Small intestine (tissue), 7 donors: ENCODE measurements at regions not wholly inside any gene's neighbourhood (a gene's known extent, or its start where the extent isn't known, plus 50 kb on each side); places are given as distances from the start of the nearest gene placed in this dataset.
"Not testable (repeated sequence)": the region's sequence is repeated elsewhere in the genome, so short reads cannot be mapped to it uniquely, and the experiment has no call there.

ENCODE experiments used
- DNase-seq, 2 donors: peaks; one replicate each; pipeline versions ENCODE4 v3.0.0 to v3.0.0-alpha.2; 2013
- FAIRE-seq: peaks from 2 replicates; lab custom pipeline; 2012; peaks lifted over from hg19 to GRCh38; lab: Jason Lieb, UNC
- H3K27ac ChIP-seq, 3 donors: one replicate each; pipeline ENCODE4 v1.5.1; 2013; ENCODE audit warnings: low read length in 2 of 3, mild to moderate bottlenecking in 2 of 3, control low read depth in 1 of 3, inconsistent platforms in 1 of 3, low read depth in 1 of 3, moderate library complexity in 1 of 3
- H3K27me3 ChIP-seq, 3 donors: one replicate each; pipeline ENCODE4 v1.6.1; 2013; ENCODE audit warnings: low read length in 3 of 3, inconsistent platforms in 1 of 3; ENCODE audit not compliant: control insufficient read depth in 3 of 3, insufficient read depth in 3 of 3
- H3K36me3 ChIP-seq, 3 donors: one replicate each; pipeline ENCODE4 v1.6.1; 2013; ENCODE audit warnings: low read length in 3 of 3, inconsistent platforms in 1 of 3, low read depth in 1 of 3, mild to moderate bottlenecking in 1 of 3, moderate library complexity in 1 of 3; ENCODE audit not compliant: control insufficient read depth in 3 of 3, insufficient read depth in 2 of 3
- H3K4me1 ChIP-seq, 3 donors: one replicate each; pipeline ENCODE4 v1.6.1; 2013; ENCODE audit warnings: low read length in 2 of 3, inconsistent platforms in 1 of 3, low read depth in 1 of 3, mild to moderate bottlenecking in 1 of 3, moderate library complexity in 1 of 3; ENCODE audit not compliant: control insufficient read depth in 3 of 3, insufficient read depth in 2 of 3
- H3K4me3 ChIP-seq, 3 donors: one replicate each; pipeline ENCODE4 v1.5.1; 2013; ENCODE audit warnings: low read length in 3 of 3, control low read depth in 1 of 3, inconsistent platforms in 1 of 3, low read depth in 1 of 3, mild to moderate bottlenecking in 1 of 3, moderate library complexity in 1 of 3
- H3K9me3 ChIP-seq, 2 donors: one replicate each; pipeline ENCODE4 v1.6.1; 2013; ENCODE audit warnings: low read depth in 1 of 2, low read length in 1 of 2; ENCODE audit not compliant: control insufficient read depth in 2 of 2, insufficient read depth in 1 of 2
- WGBS, 3 donors: extraction: QIAGEN DNeasy Blood & Tissue Kit; methylation state at CpG; one replicate each; pipeline ENCODE4 v1.1.7; 2013; 5-methylcytosine and 5-hydroxymethylcytosine counted together
- donor health status: healthy with polysubstance abuse.
- donor health status: control.
- donor health status: control.
- donor health status: Bipolar disorder and iron deficiency.
- donor health status: healthy.

DNA sequence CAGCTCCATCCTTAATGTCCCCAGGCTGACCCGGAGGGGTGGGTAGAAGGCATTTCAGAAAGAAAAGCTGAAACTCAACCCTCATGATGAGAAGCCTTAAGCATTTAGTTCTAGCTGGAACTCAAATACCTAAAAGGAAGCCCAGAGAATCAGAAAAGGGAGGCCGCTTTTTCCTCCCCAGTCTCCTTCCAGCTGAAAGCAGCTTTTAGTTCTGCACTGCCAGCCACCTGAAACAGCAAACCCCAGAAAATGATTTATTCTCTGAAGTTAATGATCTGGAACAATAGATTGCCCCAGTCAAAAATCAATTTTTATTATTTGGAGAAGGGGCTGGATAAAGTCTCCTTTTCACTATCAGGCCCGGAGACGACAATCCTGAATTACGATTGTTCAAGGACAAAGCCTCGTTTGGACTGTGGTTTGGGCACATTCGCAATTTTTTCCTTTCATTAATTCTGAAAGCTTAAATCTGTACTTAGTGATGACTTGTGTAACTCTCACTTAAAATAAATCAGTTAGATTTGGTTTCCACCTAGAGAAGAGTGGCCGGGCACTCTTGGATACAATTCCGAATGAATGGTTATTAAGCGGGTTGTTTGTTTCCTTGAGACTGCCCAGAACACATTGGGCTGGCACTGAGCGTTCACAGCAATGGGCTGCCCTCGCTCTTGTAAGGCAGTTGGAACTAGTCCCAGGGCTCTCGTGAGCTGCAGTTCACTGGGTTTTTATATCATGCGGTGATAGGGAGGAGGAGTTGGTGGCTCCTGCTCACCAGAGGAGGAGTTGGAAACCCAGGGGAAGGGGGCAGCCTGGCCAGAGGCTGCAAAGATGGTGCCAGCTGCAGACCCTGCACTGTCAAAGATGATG, 262.2 kb downstream of the CCSER2 start:
- DNase-seq = no peak
- WGBS, 3 donors = 59 to 79% (median 67%) methylated on average over 14 of the region's 14 CpGs
- Histone ChIP-seq H3K27ac (no peak overlapping the region), H3K27me3 (peaks cover 0 to 4% (median 0%) of the 10 kb centered on the region in 3 donors), H3K9me3 (no peaks in the 10 kb centered on the region), H3K4me1 (no peaks in the 10 kb centered on the region), H3K4me3 (no peak overlapping the region), H3K36me3 (no peaks in the 10 kb centered on the region)
- no peak for FAIRE-seq

- no peaks in the 10 kb centered on the region for H3K4me1 ChIP-seq
- peaks cover 0 to 4% (median 0%) of the 10 kb centered on the region in 3 donors for H3K27me3 ChIP-seq
- 76 to 87% (median 80%) methylated on average over 7 of the region's 7 CpGs for WGBS, 3 donors
- FAIRE-seq (no peak), DNase-seq (no peak)
- H3K4me3 ChIP-seq = no peak overlapping the region
- no peaks in the 10 kb centered on the region for H3K36me3 ChIP-seq
- H3K9me3 ChIP-seq = no peaks in the 10 kb centered on the region
- H3K27ac ChIP-seq = no peak overlapping the region
These were observed 265.1 kb downstream of the CCSER2 start for GRCh38 chr10:84593506-84593905.

- Histone ChIP-seq H3K27ac (no peak overlapping the region), H3K9me3 (no peaks in the 10 kb centered on the region), H3K4me3 (no peak overlapping the region), H3K4me1 (no peaks in the 10 kb centered on the region), H3K27me3 (no peaks in the 10 kb centered on the region), H3K36me3 (no peaks in the 10 kb centered on the region)
- FAIRE-seq = no peak
- 87 to 88% (median 87%) methylated on average over 4 of the region's 4 CpGs for WGBS, 3 donors
- DNase-seq = no peak
These were observed 268.2 kb downstream of the CCSER2 start for GRCh38 chr10:84596585-84596984.

- no peak overlapping the region for H3K4me3 ChIP-seq
- H3K36me3 ChIP-seq = no peaks in the 10 kb centered on the region
- DNase-seq (no peak), FAIRE-seq (no peak)
- H3K27me3 ChIP-seq = no peaks in the 10 kb centered on the region
- H3K9me3 ChIP-seq = no peaks in the 10 kb centered on the region
- no peak overlapping the region for H3K27ac ChIP-seq
- H3K4me1 ChIP-seq = no peaks in the 10 kb centered on the region
- WGBS, 3 donors = 81% methylated on average over 2 of the region's 2 CpGs
These were observed 270.9 kb downstream of the CCSER2 start for GRCh38 chr10:84599254-84599653.

DNA sequence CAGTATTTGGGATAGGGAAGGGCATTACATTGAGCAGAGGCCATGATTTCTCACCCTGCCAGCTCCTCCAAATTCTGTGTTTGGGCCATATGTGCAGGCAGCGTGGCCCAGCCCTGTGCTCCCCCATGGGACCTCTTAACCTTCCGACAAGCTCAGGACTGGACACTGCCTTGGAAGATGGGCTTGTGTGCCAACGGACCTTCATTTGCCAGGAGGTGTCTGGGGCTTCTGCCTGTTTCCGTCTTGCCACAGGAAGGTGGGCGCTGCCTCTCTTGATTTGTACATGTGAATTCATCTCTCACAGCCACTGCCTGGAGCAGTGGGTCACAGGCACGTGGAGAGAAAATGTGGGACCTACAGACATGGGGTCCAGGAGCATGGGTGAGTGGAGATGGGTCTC, 272.6 kb downstream of the CCSER2 start:
- no peak overlapping the region for H3K27ac ChIP-seq
- H3K4me1 ChIP-seq = no peaks in the 10 kb centered on the region
- no peaks in the 10 kb centered on the region for H3K27me3 ChIP-seq
- no peaks in the 10 kb centered on the region for H3K36me3 ChIP-seq
- FAIRE-seq (no peak), DNase-seq (no peak)
- no peak overlapping the region for H3K4me3 ChIP-seq
- H3K9me3 ChIP-seq = no peaks in the 10 kb centered on the region
- 75 to 85% (median 76%) methylated on average over 6 of the region's 6 CpGs for WGBS, 3 donors

- DNase-seq, H3K27ac ChIP-seq, H3K27me3 ChIP-seq, H3K36me3 ChIP-seq, H3K4me1 ChIP-seq, FAIRE-seq, H3K4me3 ChIP-seq, H3K9me3 ChIP-seq: not testable (repeated sequence)
- WGBS, 3 donors = 80 to 87% (median 82%) methylated on average over 14 of the region's 14 CpGs
These were observed 274.2 kb downstream of the CCSER2 start for GRCh38 chr10:84602543-84602942.

GRCh38 chr10:84603971-84604370, 275.6 kb downstream of the CCSER2 start:
- no peaks in the 10 kb centered on the region for H3K4me1 ChIP-seq
- 18 to 38% (median 27%) methylated on average over 2 of the region's 2 CpGs for WGBS, 3 donors
- H3K9me3 ChIP-seq = no peaks in the 10 kb centered on the region
- no peak overlapping the region for H3K4me3 ChIP-seq
- no peaks in the 10 kb centered on the region for H3K36me3 ChIP-seq
- H3K27ac ChIP-seq = no peak overlapping the region
- FAIRE-seq (no peak), DNase-seq (no peak)
- H3K27me3 ChIP-seq = peaks cover 0 to 4% (median 0%) of the 10 kb centered on the region in 3 donors

- H3K4me1 ChIP-seq = no peaks in the 10 kb centered on the region
- no peak overlapping the region for H3K4me3 ChIP-seq
- 75 to 86% (median 84%) methylated on average over 6 of the region's 6 CpGs for WGBS, 3 donors
- no peak overlapping the region for H3K27ac ChIP-seq
- no peaks in the 10 kb centered on the region for H3K9me3 ChIP-seq
- no peak for DNase-seq
- FAIRE-seq = no peak
- peaks cover 0 to 4% (median 0%) of the 10 kb centered on the region in 3 donors for H3K27me3 ChIP-seq
- H3K36me3 ChIP-seq = no peaks in the 10 kb centered on the region
These were observed 277.4 kb downstream of the CCSER2 start for GRCh38 chr10:84605802-84606201.
